ENCODE measurements at regions not wholly inside any gene's neighbourhood (a gene's known extent, or its start where the extent isn't known, plus 50 kb on each side); places are given as distances from the start of the nearest gene placed in this dataset.

DNA sequence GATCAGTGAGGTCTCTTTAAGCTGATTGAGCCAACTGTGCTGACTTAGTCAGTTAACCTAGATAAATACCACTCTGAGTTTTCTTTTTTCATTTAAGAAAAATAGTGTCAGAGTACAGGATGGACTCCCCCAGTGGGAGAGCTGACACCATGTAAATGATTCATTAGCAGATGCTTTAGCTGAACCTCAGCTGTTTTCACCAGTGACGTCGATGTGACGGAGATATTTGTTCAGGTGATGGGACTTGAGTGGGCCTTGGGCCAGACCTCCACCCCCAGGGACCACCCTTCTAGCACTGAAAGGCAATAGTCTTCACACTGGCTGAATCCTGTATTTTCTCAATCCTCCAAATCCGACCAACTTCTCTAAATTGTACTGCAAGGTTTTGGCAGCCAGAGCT lies 196.1 kb downstream of the GAS1 start:
- H3K27ac ChIP-seq (ENCODE audit: low read depth in 1 of 2, low read length in 2 of 2) = no peak overlapping the region
- Mint-ChIP-seq H3K4me1 (no peaks in the 10 kb centered on the region), H3K9me3 (peaks cover 0 to 16% (median 4%) of the 10 kb centered on the region in 7 donors), H3K36me3 (no peaks in the 10 kb centered on the region), H3K27ac (peak overlapping the region in 1 of 7 donors; percentile 77), H3K4me3 (no peak overlapping the region), H3K27me3 (ENCODE audit: low read depth in 3 of 3) (peaks cover 7 to 16% (median 9%) of the 10 kb centered on the region in 3 donors)
- H3K4me3 ChIP-seq (replicated peaks in 1 of 3; ENCODE audit: low read depth in 2 of 3, low read length in 3 of 3) = no peak overlapping the region
- H3K9ac ChIP-seq (ENCODE audit: insufficient read depth, low read length, poor library complexity, severe bottlenecking) = no peak overlapping the region
- TF ChIP-seq CTCF (IDR thresholded peaks at IDR 0.05) = no peak
- H3K79me2 ChIP-seq (ENCODE audit: insufficient read depth, low read length) = no peaks in the 10 kb centered on the region
- peaks cover 0 to 8% of the 10 kb centered on the region in 2 donors for H3K27me3 ChIP-seq (ENCODE audit: control insufficient read depth in 2 of 2, insufficient read depth in 2 of 2, low read length in 2 of 2)
- WGBS (ENCODE audit: insufficient coverage) = 100% methylated on average over 1 of the region's 4 CpGs
- DNase-seq = no peak
- no peak overlapping the region for H3K4me2 ChIP-seq (replicated peaks; ENCODE audit: extremely low read depth, low read length, poor library complexity, severe bottlenecking)
- H4K20me1 ChIP-seq (ENCODE audit: insufficient read depth, low read length) = no peaks in the 10 kb centered on the region
- intact Hi-C loops (cut with micrococcal nuclease) = no loop called here
- H2AFZ ChIP-seq (ENCODE audit: insufficient read depth, low read depth, low read length, poor library complexity, severe bottlenecking) = no peak overlapping the region
- no peaks in the 10 kb centered on the region for H3K4me1 ChIP-seq (ENCODE audit: control insufficient read depth in 1 of 2, insufficient read depth in 2 of 2, low read length in 2 of 2)
- peaks cover 0 to 2% of the 10 kb centered on the region in 2 donors for H3K9me3 ChIP-seq (replicated peaks in 1 of 2; ENCODE audit: control insufficient read depth in 1 of 2, insufficient read depth in 1 of 2, low read length in 2 of 2)
- H3K36me3 ChIP-seq (replicated peaks in 1 of 2; ENCODE audit: control insufficient read depth in 1 of 2, insufficient read depth in 2 of 2, low read length in 2 of 2) = no peaks in the 10 kb centered on the region

DNA sequence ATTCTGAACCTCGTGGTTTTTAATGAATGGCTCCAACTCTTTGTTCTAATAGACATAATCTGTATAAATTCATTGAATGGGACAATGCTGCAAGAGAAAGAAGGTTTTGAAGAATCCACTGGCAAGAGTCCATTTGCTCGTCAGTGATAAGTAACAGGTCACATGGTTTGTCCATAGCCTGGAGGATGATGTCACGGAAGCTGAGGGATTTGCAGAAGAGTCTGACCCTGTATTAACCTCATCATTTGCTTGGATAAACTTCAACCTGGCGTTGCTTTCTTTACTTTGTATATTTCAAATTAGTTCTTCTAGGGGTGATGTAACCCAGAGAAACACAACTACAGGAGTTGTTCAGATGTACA lies 197.4 kb downstream of the GAS1 start:
- Histone ChIP-seq H3K9ac (ENCODE audit: insufficient read depth, low read length, poor library complexity, severe bottlenecking) (no peak overlapping the region), H3K4me3 (replicated peaks in 1 of 3; ENCODE audit: low read depth in 2 of 3, low read length in 3 of 3) (no peak overlapping the region), H3K36me3 (replicated peaks in 1 of 2; ENCODE audit: control insufficient read depth in 1 of 2, insufficient read depth in 2 of 2, low read length in 2 of 2) (no peaks in the 10 kb centered on the region), H2AFZ (ENCODE audit: insufficient read depth, low read depth, low read length, poor library complexity, severe bottlenecking) (no peak overlapping the region), H3K27me3 (ENCODE audit: control insufficient read depth in 2 of 2, insufficient read depth in 2 of 2, low read length in 2 of 2) (peaks cover 0 to 3% of the 10 kb centered on the region in 2 donors), H3K9me3 (replicated peaks in 1 of 2; ENCODE audit: control insufficient read depth in 1 of 2, insufficient read depth in 1 of 2, low read length in 2 of 2) (peaks cover 0 to 2% of the 10 kb centered on the region in 2 donors), H3K27ac (ENCODE audit: low read depth in 1 of 2, low read length in 2 of 2) (no peak overlapping the region), H3K4me1 (ENCODE audit: control insufficient read depth in 1 of 2, insufficient read depth in 2 of 2, low read length in 2 of 2) (no peaks in the 10 kb centered on the region), H4K20me1 (ENCODE audit: insufficient read depth, low read length) (no peaks in the 10 kb centered on the region), H3K79me2 (ENCODE audit: insufficient read depth, low read length) (no peaks in the 10 kb centered on the region), H3K4me2 (replicated peaks; ENCODE audit: extremely low read depth, low read length, poor library complexity, severe bottlenecking) (no peak overlapping the region)
- Mint-ChIP-seq H3K36me3 (no peaks in the 10 kb centered on the region), H3K9me3 (peaks cover 0 to 19% (median 4%) of the 10 kb centered on the region in 7 donors), H3K4me1 (no peaks in the 10 kb centered on the region), H3K27ac (no peak overlapping the region), H3K4me3 (no peak overlapping the region), H3K27me3 (ENCODE audit: low read depth in 3 of 3) (peaks cover 4 to 16% (median 8%) of the 10 kb centered on the region in 3 donors)
- no peak for TF ChIP-seq CTCF (IDR thresholded peaks at IDR 0.05)
- DNase-seq = no peak
- intact Hi-C loops (cut with micrococcal nuclease) = no loop called here
- no CpG with 5 or more reads among the region's 4 CpGs for WGBS (ENCODE audit: insufficient coverage)

All from CD14-positive monocyte (primary cell).